OCI-LY3 (cell line): ENCODE measurements at regions not wholly inside any gene's neighbourhood (a gene's known extent, or its start where the extent isn't known, plus 50 kb on each side); places are given as distances from the start of the nearest gene placed in this dataset.

Experiments used
- H2AFZ ChIP-seq: fragments of 200-600, 300-600 bp; shearing (Covaris generic); 2 replicates; pipeline ENCODE4 v1.6.0; 2014; ENCODE audit warnings: antibody characterized with exemption, low read depth, low read length
- H3K27ac ChIP-seq: fragments of 200-600, 300-600 bp; sonication (generic); 2 replicates; pipeline ENCODE4 v1.5.1; 2014; ENCODE audit warnings: mild to moderate bottlenecking, low read length, moderate library complexity, mixed read lengths
- H3K27me3 ChIP-seq: fragments of 200-600, 300-600 bp; sonication (generic); 2 replicates; pipeline ENCODE4 v1.6.1; 2014; ENCODE audit warnings: low read depth, low read length, mixed read lengths
- H3K36me3 ChIP-seq: fragments of 200-600, 300-600 bp; sonication (generic); replicated peaks from 2 replicates; pipeline ENCODE3; 2014; ENCODE audit warnings: low read depth, low read length, mixed read lengths
- H3K4me1 ChIP-seq: fragments of 300-600, 200-600 bp; sonication (generic); 2 replicates; pipeline ENCODE4 v1.6.1; 2014; ENCODE audit warnings: low read length, mixed read lengths
- H3K4me2 ChIP-seq: fragments of 200-600, 300-600 bp; sonication (generic); 2 replicates; pipeline ENCODE4 v1.6.1; 2014; ENCODE audit warnings: low read length, mixed read lengths
- H3K4me3 ChIP-seq: fragments of 300-600, 200-600 bp; sonication (generic); 2 replicates; pipeline ENCODE4 v1.5.1; 2014; ENCODE audit warnings: antibody characterized with exemption, mild to moderate bottlenecking, low read length, moderate library complexity
- H3K79me2 ChIP-seq: fragments of 300-600, 200-600 bp; shearing (Covaris generic); 2 replicates; pipeline ENCODE4 v1.6.1; 2014; ENCODE audit warnings: mild to moderate bottlenecking, low read length, mixed read lengths
- H3K9ac ChIP-seq: fragments of 300-600, 200-600 bp; shearing (Covaris generic); 2 replicates; pipeline ENCODE4 v1.6.0; 2014; ENCODE audit warnings: mild to moderate bottlenecking, low read length, moderate library complexity
- H3K9me3 ChIP-seq: fragments of 200-600, 300-600 bp; shearing (Covaris generic); 2 replicates; pipeline ENCODE4 v1.6.1; 2014; ENCODE audit warnings: low read length, mixed read lengths; ENCODE audit not compliant: insufficient read depth
- H4K20me1 ChIP-seq: fragments of 200-600, 300-600 bp; sonication (generic); 2 replicates; pipeline ENCODE4 v1.6.1; 2016; ENCODE audit warnings: low read length, mixed read lengths; ENCODE audit not compliant: insufficient read depth
- EZH2phosphoT487 ChIP-seq: fragments of 200-600 bp; shearing (Covaris generic); IDR thresholded peaks from 2 replicates; pipeline ENCODE4 v1.6.1; 2018; ENCODE audit warnings: antibody characterized with exemption, mixed run types, low read depth
- TF ChIP-seq, protein P1 (sequence below): fragments of 200-600, 300-600 bp; sonication (generic); IDR thresholded peaks from 2 replicates; pipeline ENCODE4 v1.5.1; 2014; ENCODE audit warnings: antibody characterized with exemption, low read length, low read depth

DNA sequence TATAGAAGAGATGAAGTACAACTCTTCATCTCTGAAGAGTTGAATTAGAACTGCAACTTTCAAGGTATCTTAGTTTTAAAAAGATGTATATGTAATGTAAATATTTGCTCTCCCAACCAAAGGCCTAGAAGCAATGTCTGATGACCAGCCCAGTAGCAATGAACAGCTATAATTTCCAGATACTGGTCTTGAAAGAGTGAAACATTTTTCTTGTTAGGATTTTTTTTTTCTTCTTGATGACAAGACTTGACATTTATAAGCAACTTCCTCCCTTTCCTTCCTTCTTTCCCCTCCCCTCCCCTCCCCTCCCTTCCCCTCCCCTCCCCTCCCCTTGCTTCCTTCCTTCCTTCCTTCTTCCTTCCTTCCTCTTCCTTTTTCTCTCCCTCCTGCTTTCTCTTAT, 423.4 kb downstream of the ZIC1 start:
- no peaks in the 10 kb centered on the region for H4K20me1 ChIP-seq
- H3K27me3 ChIP-seq: no peaks in the 10 kb centered on the region
- H3K79me2 ChIP-seq: no peaks in the 10 kb centered on the region
- no peak overlapping the region for H3K9ac ChIP-seq
- H3K9me3 ChIP-seq: no peaks in the 10 kb centered on the region
- no peak overlapping the region for H2AFZ ChIP-seq
- H3K4me2 ChIP-seq: no peak overlapping the region
- no peak for TF ChIP-seq EZH2phosphoT487
- TF ChIP-seq, protein P1, sequence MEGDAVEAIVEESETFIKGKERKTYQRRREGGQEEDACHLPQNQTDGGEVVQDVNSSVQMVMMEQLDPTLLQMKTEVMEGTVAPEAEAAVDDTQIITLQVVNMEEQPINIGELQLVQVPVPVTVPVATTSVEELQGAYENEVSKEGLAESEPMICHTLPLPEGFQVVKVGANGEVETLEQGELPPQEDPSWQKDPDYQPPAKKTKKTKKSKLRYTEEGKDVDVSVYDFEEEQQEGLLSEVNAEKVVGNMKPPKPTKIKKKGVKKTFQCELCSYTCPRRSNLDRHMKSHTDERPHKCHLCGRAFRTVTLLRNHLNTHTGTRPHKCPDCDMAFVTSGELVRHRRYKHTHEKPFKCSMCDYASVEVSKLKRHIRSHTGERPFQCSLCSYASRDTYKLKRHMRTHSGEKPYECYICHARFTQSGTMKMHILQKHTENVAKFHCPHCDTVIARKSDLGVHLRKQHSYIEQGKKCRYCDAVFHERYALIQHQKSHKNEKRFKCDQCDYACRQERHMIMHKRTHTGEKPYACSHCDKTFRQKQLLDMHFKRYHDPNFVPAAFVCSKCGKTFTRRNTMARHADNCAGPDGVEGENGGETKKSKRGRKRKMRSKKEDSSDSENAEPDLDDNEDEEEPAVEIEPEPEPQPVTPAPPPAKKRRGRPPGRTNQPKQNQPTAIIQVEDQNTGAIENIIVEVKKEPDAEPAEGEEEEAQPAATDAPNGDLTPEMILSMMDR: no peak
- H3K27ac ChIP-seq: no peak overlapping the region
- H3K4me3 ChIP-seq: no peak overlapping the region
- H3K36me3 ChIP-seq: no peaks in the 10 kb centered on the region
- H3K4me1 ChIP-seq: no peaks in the 10 kb centered on the region

DNA sequence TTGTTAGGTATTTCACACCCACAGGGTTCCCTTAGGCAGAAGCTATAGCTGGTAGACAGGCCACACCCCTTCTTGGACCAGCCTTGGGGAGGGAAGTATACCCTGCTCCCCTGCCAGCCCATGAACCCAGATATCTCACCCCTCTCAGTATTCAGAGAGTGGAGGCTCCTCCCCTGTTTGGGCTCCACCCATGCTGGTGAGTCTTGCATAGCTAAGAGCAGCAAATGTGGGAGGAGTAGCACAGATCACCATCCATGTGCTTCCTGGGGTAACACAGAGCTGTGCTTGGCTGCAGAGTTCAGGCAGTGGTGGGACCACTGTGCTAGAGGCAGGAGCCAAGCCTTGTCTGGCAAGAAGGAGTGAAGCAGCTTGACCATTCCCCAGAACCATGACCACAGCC, 427.2 kb downstream of the ZIC1 start:
- H3K4me2 ChIP-seq: no peak overlapping the region
- no peak overlapping the region for H2AFZ ChIP-seq
- no peaks in the 10 kb centered on the region for H3K79me2 ChIP-seq
- H3K36me3 ChIP-seq: no peaks in the 10 kb centered on the region
- no peaks in the 10 kb centered on the region for H3K9me3 ChIP-seq
- H3K4me3 ChIP-seq: no peak overlapping the region
- no peak for TF ChIP-seq EZH2phosphoT487
- TF ChIP-seq, protein P1: no peak
- no peaks in the 10 kb centered on the region for H4K20me1 ChIP-seq
- no peak overlapping the region for H3K27ac ChIP-seq
- no peaks in the 10 kb centered on the region for H3K27me3 ChIP-seq
- no peaks in the 10 kb centered on the region for H3K4me1 ChIP-seq
- H3K9ac ChIP-seq: no peak overlapping the region

DNA sequence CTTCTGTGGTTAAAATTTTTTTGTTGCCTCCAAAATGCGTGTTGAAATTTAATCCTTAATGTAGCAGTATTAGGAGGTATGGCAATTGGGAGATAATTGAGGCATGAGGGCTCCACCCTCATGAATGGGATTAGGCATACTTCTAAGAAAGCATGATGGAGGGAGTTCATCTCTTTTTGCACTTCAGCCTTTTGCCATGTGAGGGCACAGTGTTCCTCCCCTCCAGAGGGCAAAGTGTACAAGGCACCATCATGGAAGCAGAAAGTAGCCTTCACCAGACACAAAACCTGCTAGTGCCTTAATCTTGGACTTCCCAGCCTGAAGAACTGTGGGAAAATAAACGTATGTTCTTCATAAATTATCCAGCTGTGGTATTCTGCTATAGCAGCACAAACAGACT, 429.5 kb downstream of the ZIC1 start:
- Histone ChIP-seq H4K20me1 (no peaks in the 10 kb centered on the region), H3K4me3 (no peak overlapping the region), H2AFZ (no peak overlapping the region), H3K9me3 (no peaks in the 10 kb centered on the region), H3K36me3 (no peaks in the 10 kb centered on the region), H3K9ac (no peak overlapping the region), H3K27ac (no peak overlapping the region), H3K27me3 (no peaks in the 10 kb centered on the region), H3K4me1 (no peaks in the 10 kb centered on the region), H3K79me2 (no peaks in the 10 kb centered on the region), H3K4me2 (no peak overlapping the region)
- TF ChIP-seq, protein P1: peak; percentile 61
- TF ChIP-seq EZH2phosphoT487: no peak

DNA sequence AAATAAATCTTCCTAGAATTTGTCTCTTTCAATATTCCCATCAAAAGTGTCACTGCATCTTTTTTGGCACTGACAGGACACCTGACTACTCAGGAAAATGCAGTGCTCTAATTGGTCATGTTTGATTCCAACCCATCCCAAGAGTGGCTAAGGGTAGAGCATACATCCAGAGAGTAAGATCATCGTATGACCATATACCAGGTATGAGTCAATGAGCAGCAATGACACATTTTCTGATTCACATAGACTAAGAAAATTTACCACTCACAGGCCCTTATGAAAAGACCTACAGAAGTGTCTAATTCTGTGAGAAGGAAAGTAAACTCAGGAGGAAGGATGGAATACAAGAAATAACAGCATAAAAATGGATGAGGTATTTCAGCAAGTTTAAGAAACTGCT, 434.2 kb downstream of the ZIC1 start:
- no peak for TF ChIP-seq EZH2phosphoT487
- TF ChIP-seq, protein P1: no peak
- no peaks in the 10 kb centered on the region for H3K9me3 ChIP-seq

More for the DNA sequence above, 434.2 kb downstream of the ZIC1 start:
- H3K4me1 ChIP-seq: no peaks in the 10 kb centered on the region
- H4K20me1 ChIP-seq: no peaks in the 10 kb centered on the region
- no peak overlapping the region for H3K4me3 ChIP-seq
- H2AFZ ChIP-seq: no peak overlapping the region
- H3K79me2 ChIP-seq: no peaks in the 10 kb centered on the region
- H3K4me2 ChIP-seq: no peak overlapping the region
- no peak overlapping the region for H3K9ac ChIP-seq
- no peaks in the 10 kb centered on the region for H3K27me3 ChIP-seq
- H3K27ac ChIP-seq: no peak overlapping the region
- H3K36me3 ChIP-seq: no peaks in the 10 kb centered on the region
